ENCODE measurements at regions not wholly inside any gene's neighbourhood (a gene's known extent, or its start where the extent isn't known, plus 50 kb on each side); places are given as distances from the start of the nearest gene placed in this dataset.

GRCh38 chr18:40686836-40687235 lies 1268.2 kb upstream of the PIK3C3 start:
- no peak overlapping the region for H2AFZ ChIP-seq (ENCODE audit: low read length)
- H3K18ac ChIP-seq (ENCODE audit: low read length): no peak overlapping the region
- H3K9ac ChIP-seq (ENCODE audit: low read depth, low read length, poor library complexity): no peak overlapping the region
- no CpG with 5 or more reads among the region's 3 CpGs for WGBS, 2 donors (ENCODE audit: extremely low coverage in 2 of 2, insufficient read length in 2 of 2, insufficient replicate concordance in 1 of 2)
- H4K91ac ChIP-seq (ENCODE audit: low read depth, low read length, poor library complexity): no peak overlapping the region
- no peak overlapping the region for H3K4me2 ChIP-seq (ENCODE audit: insufficient read depth, low read length, poor library complexity, severe bottlenecking)
- no peak overlapping the region for H2BK15ac ChIP-seq (ENCODE audit: low read length)
- H2BK120ac ChIP-seq (ENCODE audit: low read depth, low read length): no peak overlapping the region
- H3K14ac ChIP-seq (ENCODE audit: low read length): no peak overlapping the region
- H3K23ac ChIP-seq (ENCODE audit: low read depth, low read length, poor library complexity): no peak overlapping the region
- DNase-seq (ENCODE audit: low spot score): no peak
- H3K79me1 ChIP-seq (ENCODE audit: low read depth, low read length): no peaks in the 10 kb centered on the region
- H3K4me1 ChIP-seq (ENCODE audit: control insufficient read depth in 2 of 2, insufficient read depth in 1 of 2, low read depth in 1 of 2, low read length in 2 of 2): no peaks in the 10 kb centered on the region
- no peak overlapping the region for H3K4ac ChIP-seq (ENCODE audit: low read length)
- H2AK5ac ChIP-seq (ENCODE audit: low read depth, low read length): no peak overlapping the region
- peaks cover 0 to 2% of the 10 kb centered on the region in 2 donors for H3K9me3 ChIP-seq (replicated peaks in 1 of 2; ENCODE audit: control insufficient read depth in 2 of 2, insufficient read depth in 1 of 2, low read depth in 1 of 2, low read length in 2 of 2)
- no peak overlapping the region for H4K8ac ChIP-seq (ENCODE audit: low read depth, low read length)
- no peak overlapping the region for H2BK5ac ChIP-seq (ENCODE audit: low read length)
- H3K27ac ChIP-seq (replicated peaks; ENCODE audit: low read length): no peak overlapping the region
- H2BK12ac ChIP-seq (ENCODE audit: low read length): no peak overlapping the region
- H3K27me3 ChIP-seq (ENCODE audit: control insufficient read depth in 3 of 3, insufficient read depth in 3 of 3, low read depth in 1 of 3, low read length in 3 of 3): no peaks in the 10 kb centered on the region
- H3K4me3 ChIP-seq (ENCODE audit: low read length in 2 of 2): no peak overlapping the region
- H3K36me3 ChIP-seq (replicated peaks in 1 of 2; ENCODE audit: control insufficient read depth in 2 of 2, insufficient read depth in 2 of 2, low read length in 2 of 2): no peaks in the 10 kb centered on the region

GRCh38 chr18:40685219-40685618 lies 1269.8 kb upstream of the PIK3C3 start:
- H3K14ac ChIP-seq (ENCODE audit: low read length): no peak overlapping the region
- WGBS, 2 donors (ENCODE audit: extremely low coverage in 2 of 2, insufficient read length in 2 of 2, insufficient replicate concordance in 1 of 2): no CpG with 5 or more reads among the region's 2 CpGs
- no peak overlapping the region for H4K8ac ChIP-seq (ENCODE audit: low read depth, low read length)
- no peaks in the 10 kb centered on the region for H3K4me1 ChIP-seq (ENCODE audit: control insufficient read depth in 2 of 2, insufficient read depth in 1 of 2, low read depth in 1 of 2, low read length in 2 of 2)
- no peaks in the 10 kb centered on the region for H3K27me3 ChIP-seq (ENCODE audit: control insufficient read depth in 3 of 3, insufficient read depth in 3 of 3, low read depth in 1 of 3, low read length in 3 of 3)
- no peak overlapping the region for H3K4me2 ChIP-seq (ENCODE audit: insufficient read depth, low read length, poor library complexity, severe bottlenecking)
- H3K4me3 ChIP-seq (ENCODE audit: low read length in 2 of 2): no peak overlapping the region
- H3K23ac ChIP-seq (ENCODE audit: low read depth, low read length, poor library complexity): no peak overlapping the region
- H2AK5ac ChIP-seq (ENCODE audit: low read depth, low read length): no peak overlapping the region
- no peak overlapping the region for H2AFZ ChIP-seq (ENCODE audit: low read length)
- no peaks in the 10 kb centered on the region for H3K79me1 ChIP-seq (ENCODE audit: low read depth, low read length)
- no peak overlapping the region for H3K9ac ChIP-seq (ENCODE audit: low read depth, low read length, poor library complexity)
- no peak overlapping the region for H2BK120ac ChIP-seq (ENCODE audit: low read depth, low read length)
- no peak overlapping the region for H3K27ac ChIP-seq (replicated peaks; ENCODE audit: low read length)
- H3K36me3 ChIP-seq (replicated peaks in 1 of 2; ENCODE audit: control insufficient read depth in 2 of 2, insufficient read depth in 2 of 2, low read length in 2 of 2): no peaks in the 10 kb centered on the region
- H2BK12ac ChIP-seq (ENCODE audit: low read length): no peak overlapping the region
- no peak overlapping the region for H3K4ac ChIP-seq (ENCODE audit: low read length)
- H2BK5ac ChIP-seq (ENCODE audit: low read length): no peak overlapping the region
- DNase-seq (ENCODE audit: low spot score): no peak
- H2BK15ac ChIP-seq (ENCODE audit: low read length): no peak overlapping the region
- no peak overlapping the region for H3K18ac ChIP-seq (ENCODE audit: low read length)
- peaks cover 0 to 2% of the 10 kb centered on the region in 2 donors for H3K9me3 ChIP-seq (replicated peaks in 1 of 2; ENCODE audit: control insufficient read depth in 2 of 2, insufficient read depth in 1 of 2, low read depth in 1 of 2, low read length in 2 of 2)
- no peak overlapping the region for H4K91ac ChIP-seq (ENCODE audit: low read depth, low read length, poor library complexity)

- Histone ChIP-seq H3K27me3 (ENCODE audit: control insufficient read depth in 3 of 3, insufficient read depth in 3 of 3, low read depth in 1 of 3, low read length in 3 of 3) (no peaks in the 10 kb centered on the region), H2BK15ac (ENCODE audit: low read length) (no peak overlapping the region), H3K4me3 (ENCODE audit: low read length in 2 of 2) (no peak overlapping the region), H3K23ac (ENCODE audit: low read depth, low read length, poor library complexity) (no peak overlapping the region), H3K4me1 (ENCODE audit: control insufficient read depth in 2 of 2, insufficient read depth in 1 of 2, low read depth in 1 of 2, low read length in 2 of 2) (no peaks in the 10 kb centered on the region), H3K18ac (ENCODE audit: low read length) (no peak overlapping the region), H2AK5ac (ENCODE audit: low read depth, low read length) (no peak overlapping the region), H2AFZ (ENCODE audit: low read length) (no peak overlapping the region), H3K36me3 (replicated peaks in 1 of 2; ENCODE audit: control insufficient read depth in 2 of 2, insufficient read depth in 2 of 2, low read length in 2 of 2) (no peaks in the 10 kb centered on the region), H3K9ac (ENCODE audit: low read depth, low read length, poor library complexity) (no peak overlapping the region), H2BK5ac (ENCODE audit: low read length) (no peak overlapping the region), H4K91ac (ENCODE audit: low read depth, low read length, poor library complexity) (no peak overlapping the region), H2BK12ac (ENCODE audit: low read length) (no peak overlapping the region), H3K14ac (ENCODE audit: low read length) (no peak overlapping the region), H2BK120ac (ENCODE audit: low read depth, low read length) (no peak overlapping the region), H4K8ac (ENCODE audit: low read depth, low read length) (no peak overlapping the region), H3K9me3 (replicated peaks in 1 of 2; ENCODE audit: control insufficient read depth in 2 of 2, insufficient read depth in 1 of 2, low read depth in 1 of 2, low read length in 2 of 2) (no peaks in the 10 kb centered on the region), H3K79me1 (ENCODE audit: low read depth, low read length) (no peaks in the 10 kb centered on the region), H3K4me2 (ENCODE audit: insufficient read depth, low read length, poor library complexity, severe bottlenecking) (no peak overlapping the region), H3K4ac (ENCODE audit: low read length) (no peak overlapping the region), H3K27ac (replicated peaks; ENCODE audit: low read length) (no peak overlapping the region)
- DNase-seq (ENCODE audit: low spot score): no peak
- no CpG with 5 or more reads among the region's 2 CpGs for WGBS, 2 donors (ENCODE audit: extremely low coverage in 2 of 2, insufficient read length in 2 of 2, insufficient replicate concordance in 1 of 2)
Measured at GRCh38 chr18:40678318-40678717, 1276.7 kb upstream of the PIK3C3 start.

- no peak overlapping the region for H3K4me2 ChIP-seq (ENCODE audit: insufficient read depth, low read length, poor library complexity, severe bottlenecking)
- no peak overlapping the region for H2BK120ac ChIP-seq (ENCODE audit: low read depth, low read length)
- no peak overlapping the region for H4K91ac ChIP-seq (ENCODE audit: low read depth, low read length, poor library complexity)
- H2AK5ac ChIP-seq (ENCODE audit: low read depth, low read length): no peak overlapping the region
- no peak overlapping the region for H3K4ac ChIP-seq (ENCODE audit: low read length)
- H2AFZ ChIP-seq (ENCODE audit: low read length): no peak overlapping the region
- H3K36me3 ChIP-seq (replicated peaks in 1 of 2; ENCODE audit: control insufficient read depth in 2 of 2, insufficient read depth in 2 of 2, low read length in 2 of 2): no peaks in the 10 kb centered on the region
- no peak overlapping the region for H4K8ac ChIP-seq (ENCODE audit: low read depth, low read length)
- no peak overlapping the region for H2BK15ac ChIP-seq (ENCODE audit: low read length)
- no peak overlapping the region for H3K27ac ChIP-seq (replicated peaks; ENCODE audit: low read length)
- H3K9ac ChIP-seq (ENCODE audit: low read depth, low read length, poor library complexity): no peak overlapping the region
- H2BK5ac ChIP-seq (ENCODE audit: low read length): no peak overlapping the region
- 100% methylated on average over 1 of the region's 1 CpG; no CpG with 5 or more reads in 1 of the 2 donors for WGBS, 2 donors (ENCODE audit: extremely low coverage in 2 of 2, insufficient read length in 2 of 2, insufficient replicate concordance in 1 of 2)
- H3K4me3 ChIP-seq (ENCODE audit: low read length in 2 of 2): no peak overlapping the region
- no peaks in the 10 kb centered on the region for H3K4me1 ChIP-seq (ENCODE audit: control insufficient read depth in 2 of 2, insufficient read depth in 1 of 2, low read depth in 1 of 2, low read length in 2 of 2)
- H3K27me3 ChIP-seq (ENCODE audit: control insufficient read depth in 3 of 3, insufficient read depth in 3 of 3, low read depth in 1 of 3, low read length in 3 of 3): no peaks in the 10 kb centered on the region
- H3K14ac ChIP-seq (ENCODE audit: low read length): no peak overlapping the region
- no peaks in the 10 kb centered on the region for H3K79me1 ChIP-seq (ENCODE audit: low read depth, low read length)
- H2BK12ac ChIP-seq (ENCODE audit: low read length): no peak overlapping the region
- H3K23ac ChIP-seq (ENCODE audit: low read depth, low read length, poor library complexity): no peak overlapping the region
- H3K9me3 ChIP-seq (replicated peaks in 1 of 2; ENCODE audit: control insufficient read depth in 2 of 2, insufficient read depth in 1 of 2, low read depth in 1 of 2, low read length in 2 of 2): no peaks in the 10 kb centered on the region
- DNase-seq (ENCODE audit: low spot score): no peak
- H3K18ac ChIP-seq (ENCODE audit: low read length): no peak overlapping the region
Measured at GRCh38 chr18:40676668-40677067, 1278.4 kb upstream of the PIK3C3 start.

Data from neuronal stem cell (in vitro differentiated cells).